IPS-11a (cell line): ENCODE measurements at regions not wholly inside any gene's neighbourhood (a gene's known extent, or its start where the extent isn't known, plus 50 kb on each side); places are given as distances from the start of the nearest gene placed in this dataset.

Experiments
- H3K4me3 ChIP-seq: one replicate; pipeline ENCODE4 v1.5.1; 2013; ENCODE audit warnings: low read depth, low read length, control low read depth

- no peak overlapping the region for H3K4me3 ChIP-seq
Observed at GRCh38 chr2:153106802-153107477, 371.6 kb downstream of the RPRM start.

DNA sequence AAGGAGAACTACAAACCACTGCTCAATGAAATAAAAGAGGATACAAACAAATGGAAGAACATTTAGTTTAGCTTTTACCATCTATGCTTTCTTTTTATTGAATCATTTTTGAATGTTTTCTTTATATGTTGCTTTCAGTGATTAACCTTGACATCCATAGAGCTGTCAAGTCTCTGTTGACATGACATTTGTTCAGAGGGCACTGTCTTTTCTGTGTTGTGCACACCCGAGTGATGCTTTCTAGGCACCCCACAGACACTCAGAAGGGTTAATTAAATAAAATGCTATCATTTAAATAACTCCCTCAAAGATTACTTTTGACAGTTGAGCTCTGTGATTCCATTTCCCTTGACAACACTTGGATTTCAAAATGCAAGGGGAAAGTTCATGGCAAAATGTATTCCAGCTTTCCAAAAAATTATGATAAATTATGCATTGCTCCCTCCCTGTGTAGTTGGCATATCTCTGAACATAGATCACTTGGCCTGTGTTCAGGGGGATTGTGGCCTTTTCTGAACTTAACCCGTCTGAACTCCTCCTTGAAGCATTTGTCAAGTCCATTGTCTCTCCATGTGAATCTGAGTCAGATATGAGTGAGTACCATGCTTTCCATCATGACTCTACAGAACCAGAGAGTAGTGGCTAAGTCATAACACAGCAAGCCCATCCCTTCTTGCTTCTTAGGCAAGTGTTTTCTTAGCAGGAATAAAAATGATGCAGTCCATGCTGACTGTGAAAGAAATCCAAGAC lies 372.6 kb downstream of the RPRM start:
- no peak overlapping the region for H3K4me3 ChIP-seq

DNA sequence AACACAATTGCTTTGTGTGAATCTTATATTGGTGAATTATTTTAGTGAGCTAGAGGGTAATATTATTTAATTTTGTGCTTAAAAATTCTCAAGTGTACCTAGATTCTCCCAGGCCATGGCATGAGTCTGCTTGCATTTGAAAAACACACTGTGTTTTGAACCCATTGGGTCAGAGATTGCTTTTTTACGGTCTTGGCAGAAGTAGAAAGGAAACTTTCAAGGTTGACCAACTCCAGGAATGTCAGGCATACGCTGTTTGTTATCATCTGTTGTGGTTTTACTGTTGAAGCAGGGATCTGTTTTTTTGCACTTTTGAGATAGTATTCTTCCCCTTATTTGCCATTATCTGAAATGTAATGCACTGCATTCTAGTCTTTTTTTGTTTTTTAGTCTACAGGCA lies 377.4 kb downstream of the RPRM start:
- no peak overlapping the region for H3K4me3 ChIP-seq

GRCh38 chr2:153100151-153100550 lies 378.4 kb downstream of the RPRM start:
- no peak overlapping the region for H3K4me3 ChIP-seq

DNA sequence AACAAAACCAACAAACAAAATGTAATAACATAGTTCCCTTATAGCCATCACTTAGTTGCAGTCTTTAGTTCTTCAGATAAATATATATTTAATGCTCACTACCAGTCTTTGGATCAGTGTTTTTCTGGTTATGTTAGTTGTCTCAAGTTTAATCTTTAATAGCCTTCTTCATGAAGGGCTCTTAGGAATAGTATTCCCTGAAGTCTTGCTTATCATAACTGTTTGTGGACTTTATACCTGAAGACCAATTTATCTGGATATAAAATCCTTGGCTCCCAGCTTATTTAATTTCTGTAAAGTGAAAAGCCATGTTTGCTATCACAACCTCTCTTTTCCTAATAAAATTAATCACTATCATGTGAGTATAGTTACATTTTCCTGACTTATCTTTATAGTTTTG lies 379.7 kb downstream of the ARL6IP6 start:
- no peak overlapping the region for H3K4me3 ChIP-seq

DNA sequence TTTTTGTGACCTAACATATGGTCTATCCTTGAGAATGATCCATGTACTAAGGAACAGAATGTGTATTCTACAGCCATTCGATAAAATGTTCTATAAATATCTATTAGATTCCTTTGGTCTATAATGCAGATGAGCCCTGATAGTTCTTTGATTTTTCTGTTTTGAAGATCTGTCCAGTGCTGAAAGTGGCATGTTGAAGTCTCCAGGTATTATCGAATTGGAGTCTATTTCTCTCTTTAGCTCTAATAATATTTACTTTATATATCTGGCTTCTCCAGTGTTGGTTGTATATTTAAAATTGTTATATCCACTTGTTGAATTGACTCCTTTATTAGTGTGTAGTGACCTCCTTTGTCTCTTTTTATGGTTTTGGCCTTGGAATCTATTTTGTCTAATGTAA lies 377.9 kb downstream of the ARL6IP6 start:
- H3K4me3 ChIP-seq = no peak overlapping the region

DNA sequence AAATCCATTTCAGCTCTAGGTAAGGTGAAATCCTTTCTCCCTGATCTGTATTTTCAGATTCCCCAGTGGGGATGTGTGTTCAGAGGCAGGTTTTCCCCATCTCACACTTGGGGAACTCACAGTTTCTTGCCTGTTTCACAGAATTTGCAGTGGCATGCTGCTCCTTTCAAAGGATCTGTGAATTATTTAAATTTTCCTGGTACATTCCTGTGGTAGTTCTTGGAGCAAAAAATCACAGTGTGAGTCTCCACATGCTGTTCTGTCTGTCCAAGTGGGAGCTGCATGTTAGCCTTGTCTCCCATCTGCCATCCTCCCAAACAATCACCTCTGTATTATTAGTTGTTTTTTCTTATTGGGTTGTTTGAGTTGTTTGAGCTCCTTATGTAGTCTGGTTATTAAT lies 372.9 kb downstream of the ARL6IP6 start:
- no peak overlapping the region for H3K4me3 ChIP-seq

- H3K4me3 ChIP-seq = no peak overlapping the region
Observed at GRCh38 chr2:153079315-153079714, 360.9 kb downstream of the ARL6IP6 start.

DNA sequence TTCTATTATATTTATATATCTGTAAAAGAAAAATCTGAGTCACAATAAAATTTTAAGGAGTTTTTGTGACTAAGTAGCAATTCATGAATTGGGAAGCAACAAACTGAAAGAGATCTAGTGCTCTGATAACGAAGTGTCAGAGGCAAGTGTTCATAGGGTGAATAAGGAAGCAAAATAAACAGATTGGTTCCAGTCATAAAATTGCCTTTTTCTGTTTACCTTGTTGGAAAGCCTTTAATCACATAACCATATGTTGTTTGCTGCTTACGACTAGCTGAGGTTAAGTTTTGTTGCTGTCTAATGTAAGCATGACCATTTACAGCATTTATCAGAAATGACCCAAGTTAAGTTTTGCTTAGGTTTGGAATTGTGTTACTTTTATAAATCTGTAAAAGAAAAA lies 358.9 kb downstream of the ARL6IP6 start:
- no peak overlapping the region for H3K4me3 ChIP-seq

DNA sequence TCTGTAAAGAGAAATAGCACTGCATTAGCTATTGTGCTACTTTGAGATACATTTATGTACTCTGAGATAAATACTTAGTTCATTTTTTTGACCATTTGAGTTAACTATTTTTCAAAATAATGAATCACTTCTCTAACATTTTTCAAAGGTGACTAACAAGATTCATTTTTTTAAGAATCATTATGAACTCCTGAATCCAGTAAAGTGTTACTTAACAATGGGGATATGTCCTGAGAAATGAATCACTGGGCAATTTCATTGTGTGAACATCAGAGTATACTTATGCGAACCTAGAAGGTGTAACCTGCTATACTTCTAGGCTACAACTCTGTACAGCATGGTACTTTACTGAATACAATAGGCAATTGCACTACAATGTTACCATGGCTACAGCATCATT lies 355.8 kb downstream of the ARL6IP6 start:
- no peak overlapping the region for H3K4me3 ChIP-seq

- H3K4me3 ChIP-seq = no peak overlapping the region
Observed at GRCh38 chr2:153072813-153073212, 354.4 kb downstream of the ARL6IP6 start.

- H3K4me3 ChIP-seq = no peak overlapping the region
Observed at GRCh38 chr2:153072077-153072476, 353.7 kb downstream of the ARL6IP6 start.

DNA sequence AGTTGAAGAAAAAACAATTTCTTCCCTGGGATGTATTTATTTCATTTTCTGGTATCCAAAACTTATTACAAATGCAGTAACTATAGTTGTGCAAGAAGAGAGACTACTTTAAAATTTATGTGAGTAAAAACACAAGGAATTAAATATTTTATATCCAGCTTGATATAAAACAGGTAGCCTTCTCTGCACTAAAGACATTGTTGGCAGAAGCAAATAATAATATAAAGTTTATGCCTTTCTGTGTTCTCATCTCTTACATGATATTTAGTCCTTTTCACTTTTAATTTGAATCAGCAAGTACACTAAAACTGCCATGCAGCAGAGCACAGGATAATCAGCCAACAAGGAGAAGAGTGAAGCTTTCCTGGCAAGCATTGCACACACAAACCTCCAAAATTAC lies 352.7 kb downstream of the ARL6IP6 start:
- no peak overlapping the region for H3K4me3 ChIP-seq

- no peak overlapping the region for H3K4me3 ChIP-seq
Observed at GRCh38 chr2:153068915-153069314, 350.5 kb downstream of the ARL6IP6 start.

DNA sequence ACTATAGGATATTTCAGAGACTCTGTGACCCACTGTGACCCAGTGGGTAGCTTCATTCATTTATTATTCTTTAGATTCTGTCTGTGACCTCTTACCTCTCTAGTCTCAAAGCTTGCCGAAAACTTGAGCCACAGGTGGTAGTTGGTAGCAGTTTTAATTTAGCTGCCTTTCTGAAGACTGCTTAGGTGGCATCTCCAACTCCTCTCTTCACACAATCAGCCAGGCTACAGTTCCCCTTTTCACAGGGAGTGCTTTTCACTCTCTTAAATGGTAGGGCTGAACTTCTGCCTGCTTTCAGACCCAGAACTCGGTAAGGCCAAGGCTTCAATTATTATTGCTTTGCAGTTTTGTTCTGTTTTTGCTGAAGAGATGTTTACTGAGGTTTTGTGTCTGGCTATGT lies 349.6 kb downstream of the ARL6IP6 start:
- H3K4me3 ChIP-seq = no peak overlapping the region

DNA sequence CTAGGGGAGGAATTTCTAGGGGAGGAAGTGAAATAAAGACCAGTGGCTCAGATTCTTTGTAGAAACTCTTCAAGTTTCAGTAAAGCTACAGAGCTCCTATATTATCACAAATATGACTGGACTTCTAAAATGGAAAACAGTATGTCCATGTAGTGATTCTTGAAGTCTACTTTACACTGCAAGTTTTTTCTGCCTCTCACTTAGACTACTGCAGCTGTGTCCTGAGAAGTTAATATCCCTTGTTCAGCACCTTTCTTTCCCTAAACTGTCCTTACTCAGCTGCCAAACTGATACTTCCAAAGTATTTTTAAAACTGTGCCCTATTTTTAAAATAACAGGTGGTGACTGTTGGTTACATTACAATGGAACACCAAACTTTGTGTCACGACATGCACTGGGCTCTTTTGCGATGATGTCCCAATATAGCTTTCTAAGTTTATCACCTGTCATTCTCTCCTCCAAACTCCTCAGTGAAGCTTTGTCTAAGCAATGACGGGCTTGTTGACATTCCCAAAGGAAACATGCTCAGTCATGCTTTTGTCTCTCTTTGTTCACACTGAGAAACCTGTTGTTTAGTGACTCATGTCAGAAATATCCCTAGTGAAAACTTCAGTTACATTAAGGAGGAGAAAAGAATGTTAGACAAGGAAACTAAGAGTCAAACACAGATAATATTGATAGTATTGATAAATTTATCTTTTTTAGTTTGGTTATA lies 341.1 kb downstream of the ARL6IP6 start:
- H3K4me3 ChIP-seq = no peak overlapping the region

- no peak overlapping the region for H3K4me3 ChIP-seq
Observed at GRCh38 chr2:153057743-153058142, 339.3 kb downstream of the ARL6IP6 start.

- no peak overlapping the region for H3K4me3 ChIP-seq
Observed at GRCh38 chr2:153055182-153055581, 336.8 kb downstream of the ARL6IP6 start.

DNA sequence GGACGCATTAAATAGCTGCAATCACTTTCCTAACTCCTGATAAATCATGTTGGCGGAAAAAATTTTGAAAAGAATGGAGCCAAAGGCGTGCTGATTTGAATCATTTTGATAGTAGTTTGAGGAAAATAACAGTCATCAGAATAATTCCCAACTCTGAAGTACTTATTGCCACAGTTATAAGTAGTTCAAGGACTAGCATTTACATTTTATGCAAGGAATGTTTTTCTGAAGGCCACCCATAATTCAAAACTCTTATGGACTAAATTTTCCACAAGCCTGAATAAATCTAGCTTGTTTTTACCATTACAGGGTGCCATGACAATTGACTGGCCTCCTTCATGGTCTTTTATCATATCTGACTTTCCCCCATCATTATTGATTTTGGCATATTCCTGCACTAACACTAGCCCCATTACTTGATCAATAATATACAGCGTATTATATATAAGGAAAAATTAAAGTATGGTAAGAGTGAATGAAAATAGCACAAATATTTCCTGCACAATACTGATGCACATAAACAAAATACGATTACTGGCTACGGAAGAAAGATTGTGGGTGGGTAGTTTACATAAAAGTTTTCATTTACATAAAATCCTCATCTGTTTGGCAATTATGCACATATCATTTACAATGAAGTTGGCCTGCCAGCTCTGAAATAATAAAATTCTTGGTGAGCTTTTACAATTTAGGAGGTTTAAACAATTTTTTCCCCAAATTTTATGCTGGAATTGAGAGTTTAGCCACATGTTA lies 334.6 kb downstream of the ARL6IP6 start:
- H3K4me3 ChIP-seq = no peak overlapping the region

DNA sequence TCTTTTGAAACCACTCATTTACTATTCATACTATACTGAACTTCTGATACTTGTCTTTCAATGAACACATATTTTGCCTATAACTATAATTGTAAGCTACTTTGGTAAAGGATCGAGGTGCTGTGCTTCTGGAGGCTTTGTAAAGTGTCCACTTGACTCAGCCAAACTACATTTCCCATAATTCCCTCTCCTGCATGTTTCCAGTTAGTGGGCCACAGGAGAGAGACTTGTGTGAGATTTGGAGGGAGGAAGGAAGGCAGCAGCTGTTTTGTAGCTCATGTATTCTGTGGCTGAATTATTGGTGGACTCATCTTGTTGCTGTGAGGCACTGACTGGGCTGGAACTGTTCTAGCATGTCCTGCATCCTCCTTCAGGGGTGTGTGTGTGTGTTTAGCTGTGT lies 328.8 kb downstream of the ARL6IP6 start:
- H3K4me3 ChIP-seq = no peak overlapping the region

GRCh38 chr2:153043385-153043784 lies 325.0 kb downstream of the ARL6IP6 start:
- H3K4me3 ChIP-seq = no peak overlapping the region
